ENCODE measurements at regions not wholly inside any gene's neighbourhood (a gene's known extent, or its start where the extent isn't known, plus 50 kb on each side); places are given as distances from the start of the nearest gene placed in this dataset.
"Not testable (repeated sequence)": the region's sequence is repeated elsewhere in the genome, so short reads cannot be mapped to it uniquely, and the experiment has no call there.

DNA sequence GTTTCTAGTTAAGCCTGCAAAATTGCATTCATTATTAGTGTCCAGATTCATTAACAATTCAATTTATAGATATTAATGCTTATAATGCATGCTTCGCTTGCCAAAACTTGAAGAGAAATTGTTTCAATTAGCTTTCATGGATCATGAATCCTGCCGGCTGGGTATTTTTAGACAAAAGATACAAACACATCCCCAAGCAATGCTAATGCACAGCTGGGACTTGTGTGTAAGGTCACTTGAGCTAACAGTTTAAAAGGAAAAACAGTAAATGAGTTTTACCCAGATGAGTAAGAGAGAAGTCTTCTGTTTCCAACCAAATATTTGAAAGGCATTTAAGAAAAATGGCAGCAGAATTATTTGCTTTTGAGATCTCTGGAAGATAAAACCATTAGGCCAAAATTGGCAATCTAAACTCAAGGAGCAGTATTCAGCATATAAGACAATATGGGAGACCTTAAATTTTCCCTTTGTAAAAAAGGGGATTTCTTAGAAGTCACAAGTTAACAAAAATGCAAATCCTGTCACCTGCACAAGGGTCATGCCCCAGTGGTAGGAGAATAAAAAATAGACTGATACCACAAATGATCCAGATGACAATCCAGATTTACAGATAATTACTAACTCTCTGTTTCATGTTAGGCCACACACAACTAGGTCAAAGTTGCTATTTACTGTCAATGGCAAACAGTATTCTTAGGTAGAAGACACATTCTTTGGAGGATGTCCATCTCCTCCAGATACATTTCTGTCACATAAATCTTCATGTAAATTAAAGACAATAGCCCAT lies 418.4 kb upstream of the PMFBP1 start:
- no peak for DNase-seq

DNA sequence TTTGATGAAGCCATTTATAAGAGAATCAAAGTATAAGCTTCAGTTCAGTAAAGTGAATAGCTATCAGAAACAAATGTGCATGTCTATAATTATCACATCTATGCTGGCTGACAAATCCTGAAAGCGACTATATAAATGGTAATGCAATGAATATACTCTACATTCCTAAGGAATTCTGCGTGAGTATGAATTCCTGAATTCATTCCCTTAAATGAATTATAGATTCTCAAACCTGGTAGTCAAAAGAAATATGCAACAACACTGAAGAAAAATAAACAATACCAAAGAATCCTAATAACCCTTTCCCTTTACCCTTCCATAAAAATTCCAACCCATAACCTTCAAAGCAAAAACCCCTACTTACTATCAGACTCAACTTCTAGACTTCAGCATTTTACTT lies 416.6 kb upstream of the PMFBP1 start:
- DNase-seq: no peak

DNA sequence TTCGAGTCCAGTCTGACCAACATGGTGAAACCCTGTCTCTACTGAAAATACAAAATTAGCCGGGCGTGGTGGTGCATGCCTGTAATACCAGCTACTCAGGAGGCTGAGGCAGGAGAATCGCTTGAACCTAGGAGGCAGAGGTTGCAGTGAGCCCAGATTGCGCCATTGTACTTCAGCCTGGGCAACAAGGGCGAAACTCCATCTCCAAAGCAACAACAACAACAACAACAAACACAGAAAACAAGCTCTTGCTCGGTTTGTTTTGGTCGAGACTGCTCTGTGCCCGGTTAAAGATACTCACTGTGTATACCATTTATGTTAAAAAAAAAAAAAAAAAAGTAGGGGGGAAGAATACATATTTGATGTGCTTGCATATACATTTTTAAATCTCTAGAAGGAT lies 406.1 kb upstream of the PMFBP1 start:
- DNase-seq: not testable (repeated sequence)

DNA sequence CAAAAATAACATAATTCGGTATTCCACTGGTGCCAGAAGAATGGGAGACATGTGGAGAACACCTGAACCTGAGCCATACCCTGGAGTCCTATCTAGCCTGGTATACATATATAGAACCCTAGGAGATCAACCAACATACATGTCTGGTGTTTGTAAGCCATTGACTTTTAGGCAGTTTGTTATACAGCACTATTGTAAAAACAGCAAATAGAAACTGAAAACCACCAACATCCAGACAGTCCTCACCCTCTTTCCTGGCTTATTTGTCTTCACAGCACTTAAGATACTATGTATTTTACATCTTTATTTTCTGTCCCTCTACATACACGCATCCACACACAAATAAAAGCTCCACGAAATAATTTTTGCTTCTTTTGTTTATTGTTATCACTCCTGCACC lies 404.2 kb upstream of the PMFBP1 start:
- DNase-seq: no peak

DNA sequence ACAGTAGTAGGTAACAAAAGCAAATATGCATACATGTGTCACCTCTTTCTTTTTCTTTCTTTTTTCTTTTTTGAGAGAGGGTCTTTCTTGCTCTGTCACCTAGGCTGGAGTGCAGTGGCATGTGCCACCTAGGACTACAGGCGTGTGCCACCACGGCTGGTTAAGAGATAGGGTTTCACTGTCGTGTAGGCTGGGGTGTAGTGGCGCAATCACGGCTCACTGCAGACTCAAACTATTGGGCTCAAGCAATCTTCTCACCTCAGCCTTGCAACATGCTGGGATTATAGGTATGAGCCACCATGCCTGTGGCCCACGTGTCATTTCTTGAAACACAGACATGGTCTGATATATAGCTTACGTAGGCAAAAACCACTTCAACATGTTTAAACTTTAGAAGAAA lies 397.7 kb upstream of the PMFBP1 start:
- no peak for DNase-seq

DNA sequence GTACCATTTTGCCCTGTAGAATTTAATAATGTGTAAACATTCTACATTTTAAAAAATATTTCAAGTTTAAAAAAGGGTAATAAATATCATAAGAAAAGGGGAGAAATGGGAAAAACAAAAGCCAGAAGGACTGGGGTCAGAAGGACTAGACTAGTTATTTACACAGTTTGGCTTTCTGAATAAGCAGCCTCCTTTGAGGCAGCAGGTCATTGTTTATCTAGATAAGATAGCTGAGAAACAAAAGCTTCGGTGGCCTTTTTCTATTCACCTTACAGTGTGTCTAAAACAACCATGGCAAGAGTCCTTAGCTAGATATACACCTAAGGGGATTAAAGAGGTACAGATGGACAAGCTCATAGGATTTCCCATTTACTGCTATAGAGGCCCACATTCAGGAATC lies 396.5 kb upstream of the PMFBP1 start:
- peak; percentile 35 for DNase-seq

DNA sequence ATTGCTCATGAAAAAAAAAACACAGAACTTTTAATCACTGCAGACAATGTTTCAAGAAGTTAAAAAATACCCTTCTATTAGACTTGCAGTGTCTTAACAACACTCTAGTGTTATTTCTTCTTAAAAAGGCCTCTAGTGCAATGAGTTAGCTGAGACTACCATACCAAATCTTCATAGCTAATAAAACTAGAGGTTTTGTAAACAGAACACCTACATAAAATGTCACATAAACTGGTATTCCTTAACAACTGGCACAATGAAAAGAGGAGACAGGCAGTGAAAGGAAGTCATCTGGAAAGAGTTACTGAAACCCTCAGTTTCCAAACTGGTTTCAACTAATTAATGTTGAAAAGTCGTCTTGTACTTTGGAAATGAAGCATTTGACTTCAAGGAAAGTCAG lies 394.2 kb upstream of the PMFBP1 start:
- DNase-seq: no peak

DNA sequence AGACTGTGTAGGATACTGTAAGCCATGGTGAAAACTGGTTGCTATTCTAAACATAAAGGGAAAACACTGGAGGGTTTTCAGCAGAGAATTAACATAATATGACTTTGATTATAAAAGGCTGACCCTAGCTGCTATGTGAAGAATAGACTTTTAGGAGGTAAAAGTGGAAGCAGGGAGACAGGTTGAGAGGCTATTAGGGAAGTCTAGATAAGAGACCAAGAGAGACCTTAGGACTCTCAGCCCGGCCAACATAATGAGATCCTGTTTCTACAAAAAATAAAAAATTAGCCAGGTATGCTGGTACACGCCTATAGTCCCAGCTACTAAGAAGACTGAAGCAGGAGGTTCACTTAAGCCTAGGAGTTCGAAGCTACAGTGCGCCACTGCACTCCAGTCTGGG lies 393.2 kb upstream of the PMFBP1 start:
- no peak for DNase-seq

DNA sequence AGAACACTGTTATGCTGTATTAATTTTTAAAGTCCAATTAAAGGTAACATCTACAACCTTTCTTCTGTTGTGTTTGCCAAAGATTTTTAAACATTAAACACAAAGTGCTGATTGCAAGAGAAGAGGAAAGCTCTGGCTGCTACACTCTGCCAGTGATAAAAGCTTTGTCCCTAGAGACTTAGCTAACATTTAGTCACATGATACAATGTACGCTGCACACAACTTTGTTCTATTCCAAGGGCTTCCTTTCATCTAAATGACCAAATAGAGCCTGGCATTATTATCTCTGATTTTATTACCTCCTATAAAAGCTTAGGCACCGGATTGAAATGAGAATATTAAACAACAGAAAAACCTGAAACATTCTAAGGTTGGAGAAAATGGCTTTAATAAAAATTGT lies 388.7 kb upstream of the PMFBP1 start:
- peak; percentile 77 for DNase-seq

DNA sequence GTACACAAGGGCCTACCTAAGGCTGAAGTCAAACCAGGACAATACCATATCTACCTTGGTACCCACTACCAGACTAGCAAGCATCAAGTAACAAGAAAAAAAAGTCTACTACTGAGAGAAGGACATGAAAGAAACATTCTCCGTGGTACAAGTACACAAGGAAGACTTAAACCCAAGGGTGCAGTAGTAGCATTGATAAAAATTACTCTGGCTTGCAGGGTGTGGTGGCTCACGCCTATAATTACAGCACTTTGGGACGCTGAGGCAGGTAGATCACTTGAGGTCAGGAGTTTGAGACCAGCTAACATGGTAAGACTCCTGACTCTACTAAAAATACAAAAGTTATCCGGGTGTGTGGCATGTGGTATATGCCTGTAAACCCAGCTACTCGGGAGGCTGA lies 386.5 kb upstream of the PMFBP1 start:
- no peak for DNase-seq

DNA sequence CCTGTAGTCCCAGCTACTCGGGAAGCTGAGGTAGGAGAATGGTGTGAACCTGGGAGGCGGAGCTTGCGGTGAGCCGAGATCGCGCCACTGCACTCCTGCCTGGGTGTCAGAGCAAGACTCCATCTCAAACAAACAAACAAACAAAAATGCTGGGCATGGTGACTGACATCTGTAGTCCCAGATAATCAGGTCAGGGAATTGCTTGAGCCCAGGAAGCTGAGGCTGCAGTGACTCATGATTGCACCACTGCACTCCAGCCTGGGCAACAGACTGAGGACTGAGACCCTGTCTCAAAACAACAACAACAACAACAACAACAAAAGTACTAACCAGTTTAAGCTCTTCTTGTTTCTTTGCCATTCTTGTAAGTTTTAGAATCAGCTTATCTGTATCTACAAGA lies 383.0 kb upstream of the PMFBP1 start:
- no peak for DNase-seq

DNA sequence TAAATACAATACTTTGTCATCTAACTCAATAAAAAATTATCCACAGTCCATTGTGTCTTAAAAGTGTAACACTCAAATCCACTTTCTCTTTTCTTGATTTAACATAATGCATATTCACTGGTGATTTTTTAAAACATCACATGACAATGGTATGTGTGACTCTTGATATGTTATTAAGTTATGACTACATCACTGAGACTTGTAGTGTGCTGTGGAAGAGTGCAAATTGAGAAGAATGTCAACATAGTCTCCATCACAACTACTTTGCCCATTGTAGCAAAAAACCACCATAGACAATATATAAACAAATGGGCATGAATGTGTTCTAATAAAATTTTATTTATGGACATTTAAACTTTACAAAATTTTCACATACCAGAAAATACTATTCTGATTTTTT lies 380.7 kb upstream of the PMFBP1 start:
- DNase-seq: no peak

DNA sequence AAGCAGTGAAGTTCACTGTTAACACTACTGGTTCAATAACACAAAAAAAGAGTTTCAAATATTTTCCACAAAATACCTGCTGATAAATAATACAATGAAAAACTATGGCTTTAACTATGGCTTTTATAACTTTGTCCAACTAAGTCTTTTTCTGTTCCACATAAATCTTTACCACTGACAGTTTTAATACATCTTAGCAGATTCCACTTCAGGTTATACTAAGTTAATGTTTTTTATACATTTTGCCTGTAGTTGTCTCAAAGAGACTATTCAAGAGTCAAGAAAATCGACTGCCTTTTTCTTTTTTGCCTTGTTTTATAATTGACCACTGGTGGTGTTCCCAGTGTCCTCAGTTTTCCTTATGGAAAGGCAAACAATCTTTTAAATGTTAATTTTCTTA lies 379.7 kb upstream of the PMFBP1 start:
- no peak for DNase-seq

DNA sequence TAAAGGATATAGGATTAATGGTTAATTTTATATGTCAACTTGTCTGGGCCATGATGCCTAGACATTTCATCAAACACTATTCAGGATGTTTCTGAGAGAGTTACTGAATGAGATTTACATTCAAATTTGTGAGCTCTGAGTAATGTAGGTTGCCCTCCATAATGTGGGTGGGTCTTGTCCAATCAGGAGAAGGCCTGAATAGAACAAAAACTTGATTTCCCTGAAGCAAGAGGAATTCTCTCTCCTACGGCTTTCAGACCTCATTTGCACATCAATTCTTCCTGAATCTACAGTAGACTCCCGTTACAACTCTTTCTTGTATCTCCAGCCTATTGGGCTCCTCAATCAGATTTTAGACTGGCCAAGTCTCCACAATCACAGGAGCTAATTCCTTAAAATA lies 377.9 kb upstream of the PMFBP1 start:
- DNase-seq: no peak

DNA sequence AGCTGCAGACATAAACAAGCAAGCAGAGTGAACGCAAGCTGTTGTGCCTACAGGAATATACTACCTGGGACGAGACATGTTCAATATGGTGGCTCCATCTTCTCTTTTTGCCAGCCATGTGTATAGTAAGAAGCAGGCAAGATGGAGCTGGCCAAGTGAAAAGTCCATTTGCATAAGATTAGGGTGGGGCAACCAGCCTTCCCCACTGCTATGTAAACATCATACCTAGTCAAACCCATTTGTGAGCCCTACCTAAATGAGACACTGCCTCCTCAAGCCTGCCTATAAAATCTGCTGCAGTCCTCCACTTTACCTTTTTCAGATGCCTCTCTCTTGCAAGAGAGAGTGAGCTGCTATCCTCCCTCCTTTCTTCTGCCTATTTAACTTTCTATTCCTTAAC lies 370.1 kb upstream of the PMFBP1 start:
- peak; percentile 3 for DNase-seq

DNA sequence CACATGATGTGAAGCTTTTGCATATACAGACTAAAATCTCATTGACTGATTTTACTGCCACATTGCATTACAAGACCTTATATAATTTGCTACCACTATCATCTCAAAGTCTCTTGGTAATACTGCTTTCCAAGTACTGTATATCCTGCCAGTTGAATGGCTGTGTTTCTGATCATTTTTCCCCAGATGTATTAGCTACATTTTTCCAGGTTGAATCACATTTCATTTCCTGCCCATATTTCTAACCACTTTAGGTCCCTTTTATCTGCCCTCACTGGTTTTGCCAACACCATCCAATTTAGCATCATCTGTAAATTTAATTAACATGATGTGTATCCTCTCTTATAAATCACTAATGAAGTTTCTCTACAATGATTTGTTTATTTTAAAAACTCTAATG lies 365.7 kb upstream of the PMFBP1 start:
- DNase-seq: no peak

DNA sequence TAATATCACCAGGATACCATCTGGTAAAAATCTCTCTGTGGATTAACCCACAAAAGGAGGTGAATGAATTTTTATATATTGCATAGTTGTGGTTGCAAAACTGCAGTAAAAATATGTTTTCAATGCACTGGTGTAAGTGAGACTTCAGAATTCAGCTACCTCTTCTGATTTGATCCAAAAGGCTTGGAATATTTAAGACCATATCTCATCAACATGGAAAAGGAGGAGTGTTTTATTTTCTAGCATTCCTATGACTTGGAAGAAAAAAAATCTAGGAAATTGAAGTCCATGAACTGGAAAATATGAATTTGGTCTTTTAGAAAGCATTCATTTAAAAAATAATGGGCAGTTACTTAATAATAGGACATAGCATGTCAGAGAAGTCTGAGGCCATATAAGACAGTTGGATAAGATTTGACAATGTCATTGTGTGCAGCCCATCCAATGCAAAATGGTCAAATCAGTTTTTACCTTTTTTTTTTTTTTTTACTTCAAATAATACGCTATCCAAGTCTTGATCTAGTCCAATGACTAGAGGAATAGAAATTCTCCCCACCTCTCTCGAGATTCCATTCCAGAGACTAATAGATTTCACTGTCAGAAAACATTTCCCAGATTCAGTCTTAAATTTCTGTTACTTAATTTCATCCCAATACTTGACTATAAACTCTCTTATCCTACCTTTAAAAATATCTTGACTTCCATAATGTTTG lies 364.9 kb upstream of the PMFBP1 start:
- DNase-seq: no peak

DNA sequence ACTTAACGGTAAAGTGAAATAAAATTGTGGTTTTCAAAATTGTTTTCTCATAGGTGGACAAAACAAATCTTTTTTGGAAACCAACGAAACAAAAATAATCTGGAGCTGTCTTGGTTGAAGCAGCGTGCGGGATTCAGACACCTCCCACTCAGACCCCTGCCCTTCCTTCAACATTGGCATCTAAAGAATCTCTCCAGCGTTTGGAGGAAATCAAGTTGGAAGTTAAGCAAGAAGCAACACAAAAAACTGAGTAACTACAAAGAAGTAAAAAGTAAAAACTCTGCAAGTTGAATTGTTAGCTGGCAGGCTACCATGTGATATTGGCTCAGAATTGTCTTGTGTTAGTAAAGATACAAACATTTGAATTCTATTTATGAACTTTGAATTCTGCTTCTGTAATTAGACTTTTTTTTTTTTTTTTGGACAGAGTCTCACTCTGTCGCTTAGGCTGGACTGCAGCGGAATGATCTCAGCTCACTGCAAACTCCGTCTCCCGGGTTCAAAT lies 361.0 kb upstream of the PMFBP1 start:
- no peak for DNase-seq

DNA sequence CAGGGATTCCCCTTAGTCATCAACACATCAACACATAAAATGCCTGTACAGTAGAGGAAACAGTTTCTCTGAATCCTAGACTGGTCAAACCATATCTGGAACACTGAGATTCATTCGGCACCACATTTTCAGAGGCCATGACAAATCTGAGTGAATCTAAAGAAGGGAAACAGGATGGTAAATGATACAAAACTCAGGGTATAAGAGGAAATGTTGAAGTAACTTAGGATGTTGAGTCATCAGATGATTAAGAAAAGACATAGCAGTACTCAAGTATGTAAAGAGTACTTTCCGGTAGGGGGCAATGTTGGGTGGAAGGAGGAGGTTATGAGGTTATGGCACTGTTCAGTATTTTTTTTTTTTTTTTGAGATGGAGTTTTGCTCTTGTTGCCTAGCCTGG lies 358.5 kb upstream of the PMFBP1 start:
- no peak for DNase-seq

DNA sequence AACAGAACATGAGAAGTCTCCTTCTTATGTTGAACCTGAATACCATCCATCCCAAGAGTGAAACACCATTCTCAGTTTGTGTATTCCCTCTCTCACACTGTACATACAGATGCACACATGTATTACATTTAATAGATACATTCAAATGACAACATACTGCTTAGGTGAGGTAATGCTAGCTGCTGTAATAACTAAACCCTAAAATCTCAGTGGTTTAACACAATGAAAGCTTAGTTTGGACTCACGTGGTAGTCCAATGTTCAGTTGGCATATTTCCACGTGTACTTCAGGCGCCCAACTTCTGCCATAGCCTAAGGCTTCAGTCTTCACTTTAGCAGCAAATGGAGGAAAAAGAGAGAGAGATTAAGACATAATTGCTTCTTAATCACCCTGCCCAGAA lies 351.1 kb upstream of the PMFBP1 start:
- no peak for DNase-seq

DNA sequence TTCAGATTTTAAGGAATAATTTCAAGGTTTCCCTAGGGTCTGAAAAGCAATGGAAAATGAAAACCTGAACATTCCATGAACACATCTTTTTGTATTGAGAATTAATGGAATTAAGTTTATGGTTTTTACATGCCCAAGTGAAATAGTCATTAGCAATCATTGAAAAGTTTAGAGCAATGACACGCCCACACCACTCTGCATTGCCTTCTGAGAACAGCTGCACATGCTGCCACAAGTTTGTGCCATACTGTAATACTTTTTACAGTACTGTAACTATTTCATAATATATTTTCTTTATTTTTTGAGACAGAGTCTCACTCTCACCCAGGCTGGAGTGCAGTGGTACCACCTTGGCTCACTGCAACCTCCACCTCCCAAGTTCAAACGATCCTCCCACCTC lies 345.2 kb upstream of the PMFBP1 start:
- DNase-seq: no peak

DNA sequence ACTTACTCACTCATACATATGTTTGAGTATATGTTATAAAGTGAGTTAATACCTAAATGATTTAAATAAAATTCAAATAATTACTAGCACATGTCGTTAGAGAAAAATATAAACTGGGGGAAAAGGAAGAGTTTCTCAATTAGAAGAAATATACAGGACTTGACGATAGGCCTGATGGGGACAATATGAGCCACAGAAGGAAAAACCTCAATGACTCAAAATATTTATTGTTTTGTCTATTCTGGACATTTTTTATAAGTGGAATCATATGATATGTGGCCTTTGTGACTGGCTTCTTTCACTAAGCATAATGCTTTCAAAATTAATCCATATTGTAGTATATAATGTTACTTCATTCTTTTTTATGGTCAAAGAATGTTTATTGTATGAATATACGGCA lies 339.2 kb upstream of the PMFBP1 start:
- DNase-seq: no peak

DNA sequence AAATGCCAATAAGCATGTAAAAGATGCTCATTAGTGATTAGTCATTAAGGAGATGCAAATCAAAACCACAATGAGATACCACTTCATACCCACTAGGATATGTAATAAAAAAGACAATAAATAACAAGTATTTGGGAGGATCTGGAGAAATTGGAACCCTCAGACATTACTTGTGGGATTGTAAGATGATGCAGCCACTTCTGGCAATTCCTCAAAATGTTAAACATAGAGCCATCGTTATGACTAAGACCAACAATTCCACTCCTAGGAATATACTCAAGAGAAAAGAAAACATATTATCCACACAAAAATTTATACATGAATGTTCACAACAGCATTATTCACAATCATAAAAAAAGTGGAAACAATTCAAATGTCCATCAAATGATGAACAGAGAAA lies 336.2 kb upstream of the PMFBP1 start:
- no peak for DNase-seq

DNA sequence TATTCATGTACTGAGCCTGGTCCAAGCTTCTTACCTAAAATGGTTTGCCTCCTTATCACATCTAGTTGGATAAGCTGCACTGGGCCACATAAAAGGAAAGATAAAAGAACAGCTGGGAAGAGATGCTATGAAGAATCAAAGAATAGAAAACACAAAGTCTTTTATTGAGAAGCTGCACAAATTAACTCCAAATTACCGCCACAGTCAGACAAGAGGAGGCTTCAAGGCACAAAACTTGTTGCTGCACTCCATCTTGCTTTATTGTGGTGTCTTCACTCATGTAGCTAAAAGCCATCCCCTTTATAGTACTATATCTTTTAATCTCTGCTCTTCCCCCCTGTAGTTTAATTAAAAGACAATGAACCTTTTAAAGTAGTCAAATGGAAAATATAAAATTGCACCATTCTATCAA lies 330.6 kb upstream of the PMFBP1 start:
- no peak for DNase-seq
